PFSK-1 (cell line): ENCODE measurements at regions not wholly inside any gene's neighbourhood (a gene's known extent, or its start where the extent isn't known, plus 50 kb on each side); places are given as distances from the start of the nearest gene placed in this dataset.

Experiments
- FOXP2 ChIP-seq: optimal IDR thresholded peaks from 2 replicates; pipeline ENCODE3; 2011; ENCODE audit warnings: borderline replicate concordance, control low read depth, inconsistent platforms; ENCODE audit not compliant: insufficient read depth; ENCODE audit errors: extremely low read length, extremely low read depth
- POLR2AphosphoS5 ChIP-seq: IDR thresholded peaks from 2 replicates; pipeline ENCODE4 v1.6.1; 2012; ENCODE audit warnings: low read depth, mild to moderate bottlenecking, control low read depth, low read length, moderate library complexity
- SIN3A ChIP-seq: IDR thresholded peaks from 2 replicates; pipeline ENCODE4 v1.6.1; 2012; ENCODE audit warnings: mild to moderate bottlenecking, low read length, moderate library complexity, borderline replicate concordance; ENCODE audit not compliant: insufficient read depth
- TF ChIP-seq, protein P1 (sequence below), 2 experiments: IDR thresholded peaks; 2 replicates each; pipeline versions ENCODE4 v1.6.1 to v1.8.0; 2011 to 2012; ENCODE audit warnings: low read depth in 2 of 2, low read length in 2 of 2, control low read depth in 1 of 2, inconsistent platforms in 1 of 2, mild to moderate bottlenecking in 1 of 2, moderate library complexity in 1 of 2; ENCODE audit not compliant: insufficient read depth in 1 of 2

DNA sequence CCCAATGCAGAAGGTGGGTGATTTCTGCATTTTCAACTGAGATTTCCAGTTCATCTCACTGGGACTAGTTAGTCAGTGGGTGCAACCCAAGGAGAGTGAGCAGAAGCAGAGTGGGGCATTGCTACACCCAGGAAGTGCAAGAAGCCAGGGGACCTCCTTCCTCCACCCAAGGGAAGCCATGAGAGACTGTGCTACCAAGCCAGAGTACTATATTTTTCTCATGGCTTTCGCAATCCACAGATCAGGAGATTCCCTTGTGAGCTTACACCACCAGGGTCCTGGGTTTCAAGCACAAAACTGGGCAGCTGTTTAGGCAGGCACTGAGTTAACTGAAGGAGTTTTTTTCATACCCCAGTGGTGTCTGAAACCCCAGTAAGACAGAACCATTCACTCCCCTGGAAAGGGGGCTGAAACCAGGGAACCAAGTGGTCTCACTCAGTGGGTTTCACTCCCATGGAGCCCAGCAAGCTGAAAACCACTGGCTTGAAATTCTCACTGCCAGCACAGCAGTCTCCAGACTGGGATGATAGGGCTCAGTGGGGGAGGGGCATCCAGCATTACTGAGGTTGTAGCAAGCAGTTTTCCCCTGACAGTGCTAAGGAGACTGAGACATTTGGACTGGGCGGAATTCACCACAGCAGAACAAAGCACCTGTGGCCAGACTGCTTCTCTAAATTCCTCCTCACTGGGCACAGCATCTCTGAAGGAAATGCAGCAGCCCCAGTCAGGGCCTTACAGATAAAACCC is 903.4 kb downstream of the TECRL start:
- TF ChIP-seq POLR2AphosphoS5, result no peak
- no peak for TF ChIP-seq FOXP2
- TF ChIP-seq, protein P1, sequence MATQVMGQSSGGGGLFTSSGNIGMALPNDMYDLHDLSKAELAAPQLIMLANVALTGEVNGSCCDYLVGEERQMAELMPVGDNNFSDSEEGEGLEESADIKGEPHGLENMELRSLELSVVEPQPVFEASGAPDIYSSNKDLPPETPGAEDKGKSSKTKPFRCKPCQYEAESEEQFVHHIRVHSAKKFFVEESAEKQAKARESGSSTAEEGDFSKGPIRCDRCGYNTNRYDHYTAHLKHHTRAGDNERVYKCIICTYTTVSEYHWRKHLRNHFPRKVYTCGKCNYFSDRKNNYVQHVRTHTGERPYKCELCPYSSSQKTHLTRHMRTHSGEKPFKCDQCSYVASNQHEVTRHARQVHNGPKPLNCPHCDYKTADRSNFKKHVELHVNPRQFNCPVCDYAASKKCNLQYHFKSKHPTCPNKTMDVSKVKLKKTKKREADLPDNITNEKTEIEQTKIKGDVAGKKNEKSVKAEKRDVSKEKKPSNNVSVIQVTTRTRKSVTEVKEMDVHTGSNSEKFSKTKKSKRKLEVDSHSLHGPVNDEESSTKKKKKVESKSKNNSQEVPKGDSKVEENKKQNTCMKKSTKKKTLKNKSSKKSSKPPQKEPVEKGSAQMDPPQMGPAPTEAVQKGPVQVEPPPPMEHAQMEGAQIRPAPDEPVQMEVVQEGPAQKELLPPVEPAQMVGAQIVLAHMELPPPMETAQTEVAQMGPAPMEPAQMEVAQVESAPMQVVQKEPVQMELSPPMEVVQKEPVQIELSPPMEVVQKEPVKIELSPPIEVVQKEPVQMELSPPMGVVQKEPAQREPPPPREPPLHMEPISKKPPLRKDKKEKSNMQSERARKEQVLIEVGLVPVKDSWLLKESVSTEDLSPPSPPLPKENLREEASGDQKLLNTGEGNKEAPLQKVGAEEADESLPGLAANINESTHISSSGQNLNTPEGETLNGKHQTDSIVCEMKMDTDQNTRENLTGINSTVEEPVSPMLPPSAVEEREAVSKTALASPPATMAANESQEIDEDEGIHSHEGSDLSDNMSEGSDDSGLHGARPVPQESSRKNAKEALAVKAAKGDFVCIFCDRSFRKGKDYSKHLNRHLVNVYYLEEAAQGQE (IDR thresholded peaks at IDR 0.05; ENCODE audit: insufficient read depth in 1 of 2, low read depth in 2 of 2, low read length in 2 of 2), result no peak
- TF ChIP-seq SIN3A, result no peak
